ENCODE measurements at regions not wholly inside any gene's neighbourhood (a gene's known extent, or its start where the extent isn't known, plus 50 kb on each side); places are given as distances from the start of the nearest gene placed in this dataset.

- TF ChIP-seq CTCF (IDR thresholded peaks at IDR 0.05) (no peak), POLR2A (IDR thresholded peaks at IDR 0.05) (no peak)
Measured at GRCh38 chr17:73906896-73907870, 262.9 kb upstream of the SDK2 start.

All from testis (tissue), 2 donors.